ENCODE measurements at regions not wholly inside any gene's neighbourhood (a gene's known extent, or its start where the extent isn't known, plus 50 kb on each side); places are given as distances from the start of the nearest gene placed in this dataset.

GRCh38 chr7:47640265-47640664 lies 58.4 kb upstream of the TNS3 start:
- no peak for DNase-seq
- intact Hi-C loops (cut with micrococcal nuclease) (no loop called here), in situ Hi-C loops (cut with MboI; ENCODE audit: low sequenced_read_pairs) (no loop called here), dilution Hi-C loops (cut with HindIII; ENCODE audit: low sequenced_read_pairs, unreplicated experiment) (no loop called here)
- Histone ChIP-seq H4K91ac (ENCODE audit: insufficient read depth, low read depth, low read length) (peak overlapping the region; percentile 60), H4K8ac (ENCODE audit: low read depth in 2 of 2, low read length in 2 of 2) (peak overlapping the region in 1 of 2 experiments; percentile 58; a peak in 1 of 4 replicates), H3K4me1 (ENCODE audit: control insufficient read depth, insufficient read depth, low read length) (peaks cover 13% of the 10 kb centered on the region), H3K56ac (ENCODE audit: extremely low read depth, insufficient read depth, low read length) (no peak overlapping the region), H3K79me1 (ENCODE audit: low read depth in 1 of 2, low read length in 2 of 2) (no peaks in the 10 kb centered on the region), H3K18ac (ENCODE audit: low read depth, low read length) (no peak overlapping the region; the same call in 1 of the 2 replicates), H3K4me2 (ENCODE audit: low read depth, low read length) (no peak overlapping the region), H4K20me1 (ENCODE audit: insufficient read depth, low read length) (no peaks in the 10 kb centered on the region), H2BK120ac (ENCODE audit: low read depth, low read length) (peak overlapping the region; percentile 13), H3K9ac (ENCODE audit: low read depth, low read length) (no peak overlapping the region), H4K5ac (ENCODE audit: low read depth, low read length) (no peak overlapping the region), H2BK5ac (ENCODE audit: low read depth, low read length, poor library complexity, severe bottlenecking) (peak overlapping the region; percentile 22), H2AK9ac (replicated peaks; ENCODE audit: low read depth, low read length, poor library complexity) (no peak overlapping the region), H3K9me1 (ENCODE audit: insufficient read depth, low read length) (peaks cover 7% of the 10 kb centered on the region; the same call in 1 of the 2 replicates), H3K27me3 (ENCODE audit: control insufficient read depth, insufficient read depth, low read length) (no peaks in the 10 kb centered on the region), H2AK5ac (ENCODE audit: low read depth, low read length) (peak overlapping the region; percentile 59; the same call in 1 of the 2 replicates), H3K27ac (ENCODE audit: insufficient read depth, low read length) (no peak overlapping the region), H3K36me3 (ENCODE audit: control insufficient read depth, insufficient read depth, low read length) (no peaks in the 10 kb centered on the region), H3K14ac (replicated peaks; ENCODE audit: low read depth, low read length) (peak overlapping the region; percentile 22; the same call in 1 of the 2 replicates), H2BK15ac (ENCODE audit: low read depth, low read length) (peak overlapping the region; percentile 29; the same call in 2 of the 3 replicates), H2BK20ac (ENCODE audit: low read depth, low read length) (peak overlapping the region; percentile 23), H3K4ac (ENCODE audit: low read depth, low read length) (peak overlapping the region; percentile 72), H3K23ac (ENCODE audit: low read depth, low read length) (0 out of 2 replicates have a peak overlapping the region, but pooled peaks have one; percentile 65), H3K9me3 (ENCODE audit: control insufficient read depth, insufficient read depth, low read length) (no peaks in the 10 kb centered on the region; the same call in none of the 2 replicates), H2AFZ (replicated peaks; ENCODE audit: low read length, poor library complexity) (no peak overlapping the region), H3K4me3 (ENCODE audit: insufficient read depth, low read depth, low read length) (no peak overlapping the region)
- no TSS peak for BruUV-seq (replicated peaks)
- TF ChIP-seq MAFK (IDR thresholded peaks at IDR 0.05; ENCODE audit: low read depth, low read length) (no peak), CTCF (conservative IDR thresholded peaks at IDR 0.05; ENCODE audit: low read depth, low read length) (no peak), RAD21 (IDR thresholded peaks at IDR 0.05; ENCODE audit: low read length) (no peak), RCOR1 (IDR thresholded peaks at IDR 0.05; ENCODE audit: insufficient replicate concordance, low read length) (no peak), RFX5 (IDR thresholded peaks at IDR 0.05; ENCODE audit: low read depth, low read length) (no peak)
- POLR2A ChIA-PET (ENCODE audit: unreplicated experiment): interaction anchor here (1.2 kb wide), 1 partner anchor 30 kb away, joined by 5 read pairs; no protein-coding TSS in a partner anchor
- no peak for ATAC-seq (ENCODE audit: low read depth)
- 100% methylated on average over 2 of the region's 8 CpGs; no CpG with 5 or more reads in 1 of the 2 experiments for WGBS, 2 experiments (ENCODE audit: extremely low coverage in 2 of 2, insufficient read length in 1 of 2)
- CTCF ChIA-PET: interaction anchor here (0.6 kb wide), 1 partner anchor 59 kb away, joined by 3 read pairs; no protein-coding TSS in a partner anchor
